NOMO-1 (cell line): ENCODE measurements at regions not wholly inside any gene's neighbourhood (a gene's known extent, or its start where the extent isn't known, plus 50 kb on each side); places are given as distances from the start of the nearest gene placed in this dataset.

ENCODE experiments used
- DNase-seq, 2 experiments: peaks; one replicate each; lab custom pipeline; 2025; ENCODE audit not compliant: unreplicated experiment in 2 of 2; lab: John Stamatoyannopoulos, UW

DNA sequence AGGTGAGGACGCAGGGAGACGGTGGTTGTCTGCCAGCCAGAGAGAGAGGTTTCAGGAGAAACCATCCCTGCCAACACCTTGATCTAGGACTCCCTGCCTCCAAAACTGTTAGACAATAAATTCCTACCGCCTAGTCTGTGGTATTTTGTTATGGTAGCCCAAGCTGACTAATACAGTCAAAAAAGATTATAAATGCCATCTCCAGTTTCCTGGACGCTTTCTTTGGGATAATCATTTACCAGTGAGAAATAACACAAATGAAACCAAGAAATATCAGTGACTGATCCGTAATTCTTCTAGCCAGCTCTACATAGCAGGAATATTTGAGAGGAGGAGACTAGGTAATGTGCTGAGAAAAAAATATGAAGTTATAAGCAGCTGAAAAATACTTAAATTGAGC, 707.8 kb upstream of the LMCD1 start:
- DNase-seq, result no peak

DNA sequence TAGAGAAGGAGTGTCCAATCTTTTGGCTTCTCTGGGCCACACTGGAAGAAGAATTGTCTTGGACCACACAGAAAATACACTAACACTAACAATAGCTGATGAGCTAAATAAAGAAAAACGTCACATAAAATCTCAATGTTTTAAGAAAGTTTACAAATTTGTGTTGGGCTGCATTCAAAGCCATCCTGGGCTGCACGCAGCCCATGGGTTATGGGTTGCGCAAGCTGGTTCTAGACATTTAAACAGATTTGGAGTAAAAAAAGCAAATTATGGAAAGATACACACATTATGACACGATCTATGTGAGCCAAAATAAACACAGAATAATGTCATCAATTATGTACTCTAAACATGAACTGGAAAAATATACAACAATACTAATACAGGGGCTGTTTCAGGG, 703.3 kb upstream of the LMCD1 start:
- DNase-seq, result no peak

DNA sequence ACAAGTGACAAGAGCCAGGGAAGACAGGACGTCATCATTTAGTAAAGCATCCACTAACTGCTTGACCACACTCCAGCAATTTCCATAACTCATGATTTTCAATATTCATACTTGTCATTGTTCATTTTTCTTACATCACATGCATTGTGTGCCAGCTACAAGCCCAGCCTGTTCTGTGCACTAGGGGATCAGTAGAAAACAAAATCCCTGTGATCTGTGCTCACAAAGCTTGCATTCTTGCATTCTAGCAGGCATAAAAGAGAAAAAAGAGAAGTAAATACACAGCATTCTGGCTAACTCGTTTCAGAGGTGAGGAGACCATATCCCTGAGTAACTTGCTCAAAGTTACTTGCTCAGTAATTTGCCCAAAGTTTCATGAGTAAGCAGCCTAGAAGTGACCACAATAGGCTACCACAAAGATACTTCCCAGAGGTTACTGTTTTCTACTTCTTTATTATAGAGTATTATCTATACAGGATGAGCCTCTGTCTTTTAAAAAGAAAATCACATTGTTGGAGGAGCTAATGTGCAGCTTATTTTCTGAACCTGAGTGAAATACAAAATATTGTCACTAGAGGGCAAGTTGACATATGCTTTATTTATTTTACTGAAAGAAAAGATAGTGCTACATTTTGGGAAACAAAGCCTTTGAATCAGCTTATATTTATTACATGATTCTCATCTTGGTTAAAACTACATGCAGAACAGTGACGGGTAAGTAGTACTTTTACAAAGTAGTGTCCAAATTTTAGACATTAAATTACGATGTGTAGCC, 701.4 kb upstream of the LMCD1 start:
- no peak for DNase-seq

DNA sequence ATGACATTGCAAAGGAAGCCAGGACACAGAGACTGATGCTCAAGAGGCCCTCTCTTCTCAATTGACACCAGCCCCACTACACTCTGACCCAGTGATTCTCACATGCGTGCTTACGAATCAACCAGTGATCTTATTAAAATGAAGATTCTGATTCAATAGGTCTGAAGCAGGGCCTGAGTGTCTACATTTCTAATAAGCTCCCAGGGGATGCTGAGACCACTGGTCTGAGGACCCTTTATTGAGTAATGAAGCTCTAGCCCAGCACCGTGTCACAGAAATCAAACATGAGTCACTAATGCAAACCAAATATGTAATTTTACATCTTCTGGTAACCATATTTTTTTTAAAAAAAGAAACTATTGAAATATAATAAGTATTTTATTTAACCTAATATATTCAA, 689.1 kb upstream of the LMCD1 start:
- no peak for DNase-seq

DNA sequence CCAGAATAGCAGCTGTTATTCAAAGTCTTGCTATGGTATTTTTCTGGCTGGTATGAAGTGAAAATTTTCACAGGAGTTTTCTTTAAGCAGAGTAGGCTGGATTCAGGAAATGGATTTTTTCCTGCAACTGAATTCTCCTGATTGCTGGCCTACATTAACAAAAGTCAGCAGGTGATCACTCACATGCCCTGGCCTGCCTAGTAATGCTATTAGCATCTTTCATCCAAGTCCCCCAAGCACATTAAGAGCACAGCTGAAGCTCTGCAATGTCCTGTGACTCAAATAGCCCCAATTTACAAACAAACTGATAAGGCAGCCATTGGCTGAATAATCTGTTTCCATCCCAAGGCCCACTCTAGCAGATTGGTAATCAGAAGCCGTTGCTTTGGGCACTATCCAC, 688.3 kb upstream of the LMCD1 start:
- no peak for DNase-seq

DNA sequence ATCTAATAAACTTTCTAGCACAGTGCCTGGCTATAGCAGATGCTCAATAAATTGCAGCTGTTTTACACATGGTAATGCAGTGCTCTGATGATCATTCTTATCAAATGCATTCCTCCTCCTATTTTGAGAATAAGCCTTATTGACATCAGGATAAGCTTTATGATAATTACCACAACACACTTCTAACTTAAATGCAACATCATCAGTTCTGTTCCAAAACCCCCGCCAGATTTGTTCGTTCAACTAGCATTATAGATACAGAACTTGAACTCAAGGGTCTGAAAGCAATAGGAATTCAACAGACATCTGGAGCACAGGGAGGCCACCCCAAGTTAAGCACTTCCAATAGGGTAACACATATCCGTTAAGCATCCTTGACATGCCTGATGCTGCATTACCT, 684.4 kb upstream of the LMCD1 start:
- no peak for DNase-seq

DNA sequence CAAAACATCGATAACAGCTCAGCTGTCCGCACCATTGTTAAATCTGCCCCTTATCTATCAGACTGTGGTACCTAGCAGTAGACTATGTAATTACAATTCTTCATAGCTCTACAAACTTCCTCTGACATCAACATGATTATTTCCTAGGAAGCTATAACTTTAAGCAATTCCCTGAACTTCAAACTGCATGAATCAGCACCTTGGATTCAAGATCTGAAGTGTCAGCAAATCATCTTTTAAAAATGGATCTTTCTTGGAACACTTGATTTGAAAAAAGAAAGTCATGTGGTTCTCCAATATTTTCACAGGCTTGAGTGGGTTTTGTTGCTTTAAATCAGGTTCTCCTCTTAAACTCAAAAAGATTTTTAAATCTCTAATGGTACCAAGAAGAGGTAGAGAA, 680.7 kb upstream of the LMCD1 start:
- DNase-seq, result no peak

DNA sequence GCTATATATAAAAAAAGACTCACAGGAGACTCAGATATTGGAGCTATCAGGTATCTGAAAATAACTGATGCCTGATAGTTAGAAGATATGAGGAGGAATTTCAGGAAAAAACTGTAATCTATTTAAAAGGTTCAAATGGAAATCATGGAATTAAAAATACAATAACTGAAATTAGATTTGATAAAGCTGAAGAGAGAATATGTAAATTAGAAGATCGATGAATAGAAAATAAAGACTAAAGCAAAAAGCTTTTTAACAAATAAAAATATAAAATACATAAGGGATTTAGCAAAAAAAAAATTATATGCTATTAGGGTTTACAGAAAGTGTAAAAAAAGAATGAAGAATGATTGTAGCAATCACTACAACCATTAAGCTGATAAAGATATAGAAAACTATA, 679.8 kb upstream of the LMCD1 start:
- DNase-seq, result no peak

DNA sequence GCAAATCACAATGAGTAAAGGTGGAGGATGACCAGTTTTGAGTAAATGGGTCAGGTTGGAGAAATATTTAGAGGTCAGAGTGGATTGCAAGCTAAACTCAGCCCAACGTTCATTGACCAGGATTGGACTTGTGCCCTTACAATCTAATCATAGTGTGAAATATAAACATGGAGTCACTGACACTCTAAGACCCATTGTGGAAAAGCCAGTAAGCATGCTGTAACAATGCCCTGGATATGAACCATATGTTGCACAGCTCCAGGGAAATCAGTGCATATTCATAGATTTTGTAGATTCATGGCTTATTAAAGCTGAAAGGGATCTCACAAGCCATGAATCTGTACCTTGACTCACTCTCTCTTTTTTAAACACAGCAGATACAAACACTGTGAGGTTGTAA, 660.2 kb upstream of the LMCD1 start:
- no peak for DNase-seq

DNA sequence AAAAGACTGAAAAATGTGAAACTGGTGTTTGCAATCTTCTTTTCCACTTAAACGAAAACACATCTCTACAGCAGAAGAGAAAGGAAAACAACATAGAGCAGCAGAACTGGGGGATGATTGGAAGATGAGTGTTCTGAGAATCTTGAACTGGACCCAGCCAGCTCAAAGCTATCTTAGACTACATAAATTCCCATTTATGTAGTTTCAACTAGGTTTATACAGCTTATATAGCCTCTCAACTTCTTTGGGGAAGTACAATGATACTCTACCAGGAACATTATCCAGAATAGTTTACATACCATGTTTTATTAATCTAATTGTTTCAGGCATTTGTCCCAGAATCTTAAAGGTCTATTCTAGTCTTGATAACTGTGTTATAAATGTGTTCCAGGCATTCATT, 658.2 kb upstream of the LMCD1 start:
- no peak for DNase-seq

DNA sequence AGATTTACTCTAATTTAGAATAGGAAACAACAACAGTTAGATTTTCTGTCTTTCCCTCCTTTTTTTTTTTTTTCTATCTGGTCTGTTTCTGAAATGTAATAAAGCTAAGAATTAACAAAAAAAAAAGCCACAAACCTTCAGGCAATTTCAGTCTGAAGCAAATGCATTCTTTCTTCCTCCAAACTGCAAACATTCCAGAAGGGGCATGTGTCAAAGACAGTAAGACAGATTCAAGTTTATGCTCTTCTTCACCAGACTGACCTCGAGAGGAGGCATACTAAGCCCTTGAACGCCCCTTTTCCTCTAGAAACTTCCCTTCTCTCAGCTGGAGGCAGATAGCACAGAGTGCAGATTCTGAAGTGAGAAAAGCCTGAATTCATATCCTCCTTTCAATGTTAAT, 654.6 kb upstream of the LMCD1 start:
- no peak for DNase-seq

DNA sequence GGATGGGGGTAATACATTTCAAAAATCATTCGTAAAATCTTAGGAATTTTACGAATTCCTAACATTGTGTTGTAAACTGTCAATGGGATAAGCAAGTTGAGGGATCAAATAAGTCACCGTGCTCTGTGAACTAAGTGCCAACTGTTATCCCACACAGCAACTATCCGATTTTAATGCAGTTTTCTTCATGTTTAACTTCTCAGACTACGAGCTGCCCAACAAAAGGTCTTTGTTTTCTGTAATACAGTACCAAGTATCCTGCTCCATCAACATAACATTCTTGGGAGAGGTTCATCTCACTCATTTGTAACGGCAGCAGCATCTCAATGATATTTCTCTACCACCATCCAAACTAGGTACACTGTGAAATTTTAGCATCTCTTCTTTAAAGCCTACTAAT, 654.1 kb upstream of the LMCD1 start:
- no peak for DNase-seq

DNA sequence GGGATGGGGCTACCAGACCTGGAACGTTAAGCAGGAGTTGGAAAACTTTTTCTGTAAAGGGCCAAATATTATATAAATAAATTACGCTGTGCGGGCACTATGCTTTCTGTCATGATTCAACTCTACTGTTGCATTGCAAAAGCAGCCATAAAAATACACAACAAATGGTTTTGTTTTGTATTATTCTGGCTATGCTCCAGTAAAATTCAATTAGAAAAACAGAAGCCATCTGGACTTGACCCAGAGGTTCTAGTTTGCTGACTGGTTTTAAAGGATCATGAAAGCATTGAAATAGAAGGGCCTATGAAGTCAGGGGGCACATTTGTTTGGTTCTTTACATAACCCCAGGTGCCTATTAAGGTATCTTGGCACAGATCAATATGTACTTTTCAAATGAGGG, 647.4 kb upstream of the LMCD1 start:
- no peak for DNase-seq

DNA sequence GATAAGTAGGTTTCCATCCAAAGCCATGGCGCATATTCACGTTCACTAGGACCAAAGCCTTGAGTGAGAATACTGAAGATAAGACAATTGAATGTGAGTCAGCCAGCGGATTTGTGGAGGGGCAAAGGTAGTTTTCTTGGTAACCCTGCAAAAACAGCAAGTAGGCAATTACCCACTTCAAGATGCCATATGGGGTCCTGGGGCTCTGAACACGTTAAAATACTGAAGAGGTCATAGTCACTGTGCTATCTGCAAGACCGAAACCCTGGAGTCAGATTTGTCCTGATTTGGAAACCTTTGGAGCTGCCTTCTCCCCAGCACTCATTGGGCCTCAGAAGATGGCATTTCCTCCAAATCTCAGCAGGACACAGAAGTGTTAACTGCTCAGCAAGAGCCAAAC, 646.9 kb upstream of the LMCD1 start:
- DNase-seq, result no peak

DNA sequence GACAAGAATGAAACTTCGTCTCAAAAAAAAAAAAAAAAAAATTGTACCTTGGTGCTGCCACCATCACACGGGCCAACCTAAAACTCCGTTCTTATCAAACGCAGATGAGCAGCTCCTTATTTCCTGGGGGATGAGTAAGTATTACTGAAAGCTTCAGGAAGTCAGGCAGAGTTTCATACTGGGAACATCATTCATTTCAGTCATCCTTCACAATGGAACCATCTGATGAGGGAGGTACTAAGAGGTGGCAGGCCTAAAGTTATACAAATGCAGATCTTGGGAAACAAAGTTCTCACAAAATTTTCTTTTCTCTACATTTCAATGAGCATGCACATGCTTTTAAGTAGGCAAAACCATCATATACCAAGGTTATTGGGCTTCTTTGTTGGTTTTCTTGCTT, 636.0 kb upstream of the LMCD1 start:
- DNase-seq, result no peak

DNA sequence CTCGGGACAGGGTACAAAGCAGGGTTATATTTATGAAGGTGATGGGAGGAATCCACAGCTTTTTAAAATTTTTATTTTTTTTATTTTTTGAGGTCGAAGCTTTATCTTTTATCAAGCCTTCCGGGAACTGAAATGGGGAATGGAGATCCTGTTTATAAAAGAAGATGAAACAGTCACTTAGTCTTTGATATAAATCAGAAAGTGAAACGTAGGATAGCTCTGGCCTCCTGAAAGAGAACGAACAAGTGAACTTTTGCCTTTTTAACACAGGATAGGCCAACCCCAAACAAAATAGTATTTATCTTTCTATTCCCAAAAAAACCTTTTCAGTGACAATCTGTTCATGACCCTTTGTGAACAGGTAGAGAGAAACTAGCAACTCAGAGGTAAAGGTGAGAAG, 634.0 kb upstream of the LMCD1 start:
- DNase-seq, result no peak

DNA sequence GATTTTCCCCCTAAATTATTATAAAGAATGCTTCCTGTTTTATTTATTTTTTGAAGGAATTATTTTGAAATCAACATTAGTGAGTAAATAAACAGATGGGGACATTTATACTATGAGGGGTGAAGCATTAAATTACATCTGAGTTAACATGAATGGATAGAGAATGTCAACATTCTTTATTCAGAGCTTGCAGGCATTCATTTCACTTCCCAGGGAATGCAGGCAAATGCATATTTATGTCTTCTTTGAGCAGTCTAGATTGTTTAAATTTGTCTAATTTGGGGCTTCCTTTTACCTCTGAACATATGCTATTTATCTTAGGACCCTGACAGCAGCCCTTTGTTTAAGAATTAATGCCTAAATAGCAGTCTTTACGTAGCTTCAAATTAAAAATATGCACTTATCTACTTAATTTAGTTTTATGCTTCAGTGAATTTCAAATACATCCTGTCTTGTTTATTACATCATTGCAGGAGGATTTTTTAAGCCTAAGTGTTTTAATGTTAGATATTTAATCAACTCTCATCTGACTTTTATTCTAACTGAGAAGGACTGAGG, 630.5 kb upstream of the LMCD1 start:
- no peak for DNase-seq

DNA sequence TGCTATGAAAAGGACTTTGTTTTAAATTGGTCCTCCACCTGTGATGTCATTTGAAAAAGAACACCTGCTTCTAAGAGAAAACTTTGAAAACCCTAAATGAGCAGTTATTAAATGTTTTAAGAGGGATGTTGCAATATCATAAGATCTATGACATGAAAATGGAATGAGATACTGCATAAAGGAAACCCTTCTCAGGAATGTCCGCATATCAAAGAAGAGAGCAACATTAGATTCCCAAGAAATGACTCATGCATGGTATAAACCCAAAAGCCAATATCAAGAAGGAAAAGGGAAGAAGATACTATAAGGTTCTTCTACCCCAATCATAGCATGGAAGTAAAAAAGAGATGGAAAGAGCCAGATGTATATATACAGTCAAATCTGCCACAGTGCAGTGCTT, 627.5 kb upstream of the LMCD1 start:
- DNase-seq, result no peak

DNA sequence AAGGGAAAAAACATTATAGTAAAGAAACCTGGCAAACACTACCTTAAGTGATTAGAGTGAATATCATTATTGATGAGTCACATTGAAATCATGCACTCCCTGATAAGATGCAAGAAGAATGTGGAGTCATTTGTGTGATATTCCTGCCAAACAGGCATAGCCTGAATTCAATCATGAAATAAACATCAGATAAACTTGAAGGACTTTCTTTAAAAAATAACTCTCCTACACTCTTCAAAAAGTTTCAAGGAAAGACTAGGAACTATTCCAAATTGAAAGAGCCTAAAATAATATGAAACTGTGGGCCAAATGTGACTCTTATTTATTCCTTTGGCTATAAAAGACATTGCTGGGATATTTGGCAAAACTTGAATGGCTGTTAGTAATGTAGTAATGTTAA, 625.7 kb upstream of the LMCD1 start:
- DNase-seq, result no peak

DNA sequence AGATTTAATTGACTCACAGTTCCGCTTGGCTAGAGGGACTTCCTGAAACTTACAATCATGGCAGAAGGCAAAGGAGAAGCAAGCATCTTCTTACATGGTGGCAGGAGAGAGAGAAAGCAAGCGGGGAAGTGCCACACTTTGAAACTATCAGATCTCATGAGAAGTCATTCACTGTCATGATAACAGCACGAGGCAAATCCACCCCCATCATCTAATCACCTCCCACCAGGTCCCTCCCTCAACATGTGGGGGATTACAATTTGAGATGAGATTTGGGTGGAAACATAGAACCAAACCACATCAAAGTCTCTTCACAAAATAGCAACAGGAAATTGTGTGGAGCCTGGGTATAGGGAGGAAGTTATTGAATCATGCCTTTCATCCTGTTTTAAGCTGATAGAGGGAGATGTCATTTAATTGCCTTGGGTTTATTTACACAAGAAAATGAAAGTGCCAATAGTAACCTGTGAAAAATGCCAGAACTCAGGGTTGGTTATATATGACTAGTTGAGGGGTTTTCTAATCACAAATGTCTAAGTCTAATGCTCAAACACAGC, 624.8 kb upstream of the LMCD1 start:
- DNase-seq, result no peak

DNA sequence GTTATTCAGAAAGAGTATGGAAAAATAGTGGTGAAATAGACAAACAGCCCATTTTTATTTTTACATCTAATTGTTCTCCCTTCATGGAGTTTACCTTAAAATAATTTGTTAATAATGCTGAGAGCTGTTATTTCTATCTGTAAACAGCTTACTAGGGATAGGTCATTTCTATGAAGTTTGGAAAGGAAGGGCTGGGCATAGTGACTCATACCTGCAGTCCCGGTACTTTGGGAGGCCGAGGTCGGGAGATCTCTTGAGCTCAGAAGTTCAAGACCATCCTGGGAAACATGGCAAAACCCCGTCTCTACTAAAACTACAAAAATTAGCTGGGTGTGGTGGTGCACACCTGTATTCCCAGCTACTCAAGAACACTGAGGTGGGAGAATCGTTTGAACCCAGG, 624.3 kb upstream of the LMCD1 start:
- no peak for DNase-seq

DNA sequence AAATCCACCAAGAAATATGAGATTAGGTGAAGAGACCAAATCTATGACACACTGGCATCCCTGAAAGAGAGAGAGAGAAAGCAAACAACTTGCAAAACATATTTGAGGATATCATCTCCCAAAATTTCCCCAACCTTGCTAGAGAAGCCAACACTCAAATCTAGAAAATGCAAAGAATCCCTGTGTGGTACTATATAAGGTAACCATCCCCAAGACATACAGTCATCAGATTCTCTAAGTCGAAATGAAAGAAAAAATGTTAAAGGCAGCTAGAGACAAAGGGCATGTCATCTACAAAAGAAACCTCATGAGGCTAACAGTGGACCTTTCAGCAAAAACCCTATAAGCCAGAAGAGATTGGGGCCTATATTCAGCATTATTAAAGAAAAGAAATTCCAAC, 622.1 kb upstream of the LMCD1 start:
- DNase-seq, result no peak

DNA sequence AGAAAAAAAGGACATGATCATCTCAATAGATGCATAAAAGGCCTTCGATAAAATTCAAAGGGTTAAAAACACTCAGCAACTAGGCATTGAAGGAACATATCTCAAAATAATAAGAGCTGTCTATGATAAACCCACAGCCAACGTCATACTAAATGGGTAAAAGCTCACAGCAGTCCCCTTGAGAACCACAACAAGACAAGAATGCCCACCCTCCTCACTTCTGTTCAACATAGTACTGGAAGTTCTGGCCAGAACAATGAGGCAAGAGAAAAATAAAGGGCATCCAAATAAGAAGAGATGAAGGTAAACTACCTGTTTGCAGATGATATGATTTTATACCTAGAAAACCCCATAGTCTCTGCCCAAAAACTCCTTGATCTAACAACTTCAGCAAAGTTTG, 619.7 kb upstream of the LMCD1 start:
- DNase-seq, result no peak
